HL-60/S4 treated with retinoic acid at 250 ng/mL for 4 days and 3 days (cell line): ENCODE measurements at regions not wholly inside any gene's neighbourhood (a gene's known extent, or its start where the extent isn't known, plus 50 kb on each side); places are given as distances from the start of the nearest gene placed in this dataset.

Source experiments
- in situ Hi-C: fragments of 300-500 bp; cut with MboI; formaldehyde crosslinking; loops from 2 replicates; pipeline ENCODE4 v1.7.0; 2022; ENCODE audit warnings: low sequenced_read_pairs

- in situ Hi-C loops = no loop called here
Measured at GRCh38 chr2:220506466-220506865, 879.0 kb downstream of the SLC4A3 start.

GRCh38 chr2:220509096-220509757 is 881.8 kb downstream of the SLC4A3 start:
- in situ Hi-C loops = no loop called here

- in situ Hi-C loops = no loop called here
Measured at GRCh38 chr2:220509966-220510365, 882.5 kb downstream of the SLC4A3 start.

GRCh38 chr2:220510668-220511067 is 883.2 kb downstream of the SLC4A3 start:
- in situ Hi-C loops = no loop called here

- in situ Hi-C loops = no loop called here
Measured at GRCh38 chr2:220512419-220512818, 885.0 kb downstream of the SLC4A3 start.

- in situ Hi-C loops = no loop called here
Measured at GRCh38 chr2:220513573-220514288, 886.3 kb downstream of the SLC4A3 start.

GRCh38 chr2:220521551-220521950 is 894.1 kb downstream of the SLC4A3 start:
- in situ Hi-C loops = no loop called here

GRCh38 chr2:220528180-220528675 is 900.8 kb downstream of the SLC4A3 start:
- in situ Hi-C loops = no loop called here

- in situ Hi-C loops = no loop called here
Measured at GRCh38 chr2:220531216-220531615, 903.8 kb downstream of the SLC4A3 start.

GRCh38 chr2:220533485-220533884 is 906.1 kb downstream of the SLC4A3 start:
- in situ Hi-C loops = no loop called here

- in situ Hi-C loops = no loop called here
Measured at GRCh38 chr2:220539481-220539880, 912.1 kb downstream of the SLC4A3 start.

GRCh38 chr2:220544049-220544448 is 916.6 kb downstream of the SLC4A3 start:
- in situ Hi-C loops = no loop called here

GRCh38 chr2:220550995-220551700 is 923.7 kb downstream of the SLC4A3 start:
- in situ Hi-C loops = no loop called here

GRCh38 chr2:220552790-220553535 is 925.5 kb downstream of the SLC4A3 start:
- in situ Hi-C loops = no loop called here

GRCh38 chr2:220555961-220556630 is 928.7 kb downstream of the SLC4A3 start:
- in situ Hi-C loops = no loop called here

- in situ Hi-C loops = no loop called here
Measured at GRCh38 chr2:220556658-220557057, 929.2 kb downstream of the SLC4A3 start.

GRCh38 chr2:220560192-220560591 is 932.8 kb downstream of the SLC4A3 start:
- in situ Hi-C loops = no loop called here

- in situ Hi-C loops = no loop called here
Measured at GRCh38 chr2:220562375-220563140, 935.1 kb downstream of the SLC4A3 start.

GRCh38 chr2:220568296-220568695 is 940.9 kb downstream of the SLC4A3 start:
- in situ Hi-C loops = no loop called here
